Epithelial cell of esophagus (primary cell): ENCODE measurements at regions not wholly inside any gene's neighbourhood (a gene's known extent, or its start where the extent isn't known, plus 50 kb on each side); places are given as distances from the start of the nearest gene placed in this dataset.

Source experiments
- DNase-seq: peaks from one replicate; pipeline ENCODE4 v3.0.0; 2010; ENCODE audit warnings: low read depth
- H3K4me3 ChIP-seq: 2 replicates; pipeline ENCODE4 v1.5.1; 2011; ENCODE audit warnings: mild to moderate bottlenecking, low read length, control low read depth
- TF ChIP-seq, protein P1 (sequence below): IDR thresholded peaks from 2 replicates; pipeline ENCODE4 v1.5.1; 2011; ENCODE audit warnings: low read depth, mild to moderate bottlenecking, low read length, control low read depth, inconsistent platforms; ENCODE audit not compliant: insufficient read depth; ENCODE audit errors: missing control alignments

DNA sequence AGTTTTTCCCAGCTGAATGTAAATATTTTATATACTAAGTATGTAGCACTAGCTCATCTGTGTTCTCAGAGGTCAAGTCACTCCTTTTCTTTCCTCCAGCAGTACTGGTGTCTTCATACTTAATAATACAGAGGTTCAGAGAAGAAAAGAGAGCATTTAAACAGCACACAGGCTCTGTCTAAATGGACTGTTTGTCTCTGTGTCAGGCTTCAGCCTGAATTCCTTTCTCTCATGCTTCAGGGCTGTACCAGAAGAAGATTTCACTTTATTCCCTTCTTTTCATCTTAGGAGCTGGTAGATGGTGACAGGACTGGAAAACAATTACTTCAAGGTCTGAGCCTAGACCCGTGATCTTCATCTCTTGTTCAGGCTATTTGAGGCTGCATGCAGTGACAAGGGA, 51.4 kb upstream of the LYZL2 start:
- no peak for DNase-seq
- TF ChIP-seq, protein P1, sequence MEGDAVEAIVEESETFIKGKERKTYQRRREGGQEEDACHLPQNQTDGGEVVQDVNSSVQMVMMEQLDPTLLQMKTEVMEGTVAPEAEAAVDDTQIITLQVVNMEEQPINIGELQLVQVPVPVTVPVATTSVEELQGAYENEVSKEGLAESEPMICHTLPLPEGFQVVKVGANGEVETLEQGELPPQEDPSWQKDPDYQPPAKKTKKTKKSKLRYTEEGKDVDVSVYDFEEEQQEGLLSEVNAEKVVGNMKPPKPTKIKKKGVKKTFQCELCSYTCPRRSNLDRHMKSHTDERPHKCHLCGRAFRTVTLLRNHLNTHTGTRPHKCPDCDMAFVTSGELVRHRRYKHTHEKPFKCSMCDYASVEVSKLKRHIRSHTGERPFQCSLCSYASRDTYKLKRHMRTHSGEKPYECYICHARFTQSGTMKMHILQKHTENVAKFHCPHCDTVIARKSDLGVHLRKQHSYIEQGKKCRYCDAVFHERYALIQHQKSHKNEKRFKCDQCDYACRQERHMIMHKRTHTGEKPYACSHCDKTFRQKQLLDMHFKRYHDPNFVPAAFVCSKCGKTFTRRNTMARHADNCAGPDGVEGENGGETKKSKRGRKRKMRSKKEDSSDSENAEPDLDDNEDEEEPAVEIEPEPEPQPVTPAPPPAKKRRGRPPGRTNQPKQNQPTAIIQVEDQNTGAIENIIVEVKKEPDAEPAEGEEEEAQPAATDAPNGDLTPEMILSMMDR, result no peak
- H3K4me3 ChIP-seq, result no peak overlapping the region
